GM12875 (cell line): ENCODE measurements at regions not wholly inside any gene's neighbourhood (a gene's known extent, or its start where the extent isn't known, plus 50 kb on each side); places are given as distances from the start of the nearest gene placed in this dataset.

ENCODE experiments used
- H3K4me3 ChIP-seq: one replicate; pipeline ENCODE4 v1.5.1; 2011; ENCODE audit warnings: low read depth, low read length, control low read depth
- CTCF ChIP-seq: IDR thresholded peaks from 2 replicates; pipeline ENCODE4 v1.5.1; 2011; ENCODE audit warnings: low read depth, mild to moderate bottlenecking, control low read depth, inconsistent platforms, low read length, moderate library complexity, borderline replicate concordance; ENCODE audit not compliant: insufficient read depth

GRCh38 chr11:109329716-109330115 lies 92.3 kb upstream of the C11orf87 start:
- no peak for TF ChIP-seq CTCF
- H3K4me3 ChIP-seq, result no peak overlapping the region

DNA sequence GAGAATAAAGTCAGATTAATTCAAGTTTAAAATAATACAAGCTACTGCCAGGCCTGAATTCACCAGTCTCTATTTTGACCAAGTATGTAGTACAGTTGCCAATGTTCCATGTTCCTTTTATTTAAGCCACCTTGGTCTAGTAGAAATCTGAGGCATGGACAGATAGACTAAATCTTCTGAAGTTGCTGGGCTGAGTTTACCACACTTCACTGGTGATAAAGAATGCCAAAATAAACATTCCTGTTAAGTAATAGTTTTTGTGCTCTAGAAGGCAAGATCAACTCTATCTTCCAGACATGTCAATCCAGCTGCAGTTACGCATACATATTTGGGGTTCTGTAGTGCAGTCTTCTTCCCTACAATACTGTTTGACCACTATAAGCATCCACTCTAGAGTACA lies 83.9 kb upstream of the C11orf87 start:
- no peak overlapping the region for H3K4me3 ChIP-seq
- TF ChIP-seq CTCF, result no peak

- TF ChIP-seq CTCF, result no peak
- no peak overlapping the region for H3K4me3 ChIP-seq
Observed at GRCh38 chr11:109342261-109342660, 79.7 kb upstream of the C11orf87 start.

DNA sequence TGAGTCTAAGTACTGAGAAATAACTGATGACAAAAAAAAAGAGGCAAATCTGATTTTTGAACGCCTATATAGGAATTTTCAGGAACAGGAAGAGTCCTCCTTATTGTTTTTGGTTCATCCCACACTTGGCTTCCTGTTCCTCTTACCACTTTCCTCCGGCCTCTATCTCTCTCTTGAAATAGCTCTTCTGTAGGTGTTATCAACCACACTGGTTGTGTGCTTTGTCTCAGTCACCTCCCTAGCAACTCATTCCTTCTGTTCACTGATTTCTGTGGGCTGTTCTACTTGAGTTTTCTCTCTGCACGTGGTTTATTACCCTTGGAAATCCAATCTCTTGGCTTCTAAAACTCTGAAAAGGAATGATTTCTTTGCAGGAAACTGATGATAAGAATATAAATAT lies 78.7 kb upstream of the C11orf87 start:
- no peak for TF ChIP-seq CTCF
- H3K4me3 ChIP-seq, result no peak overlapping the region

GRCh38 chr11:109347304-109347703 lies 74.7 kb upstream of the C11orf87 start:
- no peak for TF ChIP-seq CTCF
- H3K4me3 ChIP-seq, result no peak overlapping the region

- no peak overlapping the region for H3K4me3 ChIP-seq
- TF ChIP-seq CTCF, result no peak
Observed at GRCh38 chr11:109349276-109350080, 72.5 kb upstream of the C11orf87 start.

GRCh38 chr11:109350091-109350490 lies 71.9 kb upstream of the C11orf87 start:
- H3K4me3 ChIP-seq, result no peak overlapping the region
- TF ChIP-seq CTCF, result no peak
